HG03439 (cell line): ENCODE measurements at regions not wholly inside any gene's neighbourhood (a gene's known extent, or its start where the extent isn't known, plus 50 kb on each side); places are given as distances from the start of the nearest gene placed in this dataset.
A peak's percentile ranks its signal among the peaks of the same experiment; 100 is the strongest.

Experiments used
- ATAC-seq: cut with Tn5 transposase; IDR thresholded peaks from one replicate; pipeline ENCODE4 v1.9.1; 2021; ENCODE audit warnings: mild to moderate bottlenecking, moderate library complexity; ENCODE audit not compliant: unreplicated experiment

DNA sequence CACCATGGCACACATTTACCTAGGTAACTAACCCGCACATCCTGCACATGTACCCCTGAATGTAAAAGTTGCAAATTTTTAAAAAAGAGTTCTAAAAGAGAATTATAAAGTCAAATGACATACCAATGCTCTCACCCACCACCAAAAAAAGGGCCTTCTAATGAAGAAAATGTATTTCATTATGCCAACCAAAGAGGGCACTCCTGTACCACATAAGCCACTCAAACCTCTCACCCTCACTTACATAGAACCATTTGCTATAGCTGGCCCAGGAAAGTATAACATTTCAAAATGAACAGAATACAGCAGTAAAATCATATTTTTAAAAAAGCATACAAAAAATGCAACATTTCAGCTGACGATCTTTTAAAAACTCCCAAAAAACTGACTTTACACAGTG lies 241.5 kb upstream of the PKDCC start:
- no peak for ATAC-seq

DNA sequence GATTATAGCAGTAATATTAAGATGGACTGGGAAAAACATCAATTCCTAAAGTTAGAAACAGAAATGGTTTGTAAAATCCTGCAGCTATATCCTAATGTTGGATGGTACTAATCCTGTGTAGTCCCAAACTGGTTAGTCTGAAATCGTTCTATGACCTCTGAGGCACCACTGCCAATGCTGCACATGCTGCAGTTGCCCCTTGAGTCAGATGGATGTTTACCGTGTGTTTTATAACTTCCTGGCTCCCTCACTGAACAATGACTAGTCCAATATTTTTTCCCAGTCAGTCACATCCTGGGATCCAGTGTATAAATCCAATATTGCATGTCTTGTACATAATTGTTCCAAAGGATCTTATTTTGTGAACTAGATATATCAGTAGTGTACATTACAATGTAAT lies 226.7 kb upstream of the PKDCC start:
- ATAC-seq, result no peak

DNA sequence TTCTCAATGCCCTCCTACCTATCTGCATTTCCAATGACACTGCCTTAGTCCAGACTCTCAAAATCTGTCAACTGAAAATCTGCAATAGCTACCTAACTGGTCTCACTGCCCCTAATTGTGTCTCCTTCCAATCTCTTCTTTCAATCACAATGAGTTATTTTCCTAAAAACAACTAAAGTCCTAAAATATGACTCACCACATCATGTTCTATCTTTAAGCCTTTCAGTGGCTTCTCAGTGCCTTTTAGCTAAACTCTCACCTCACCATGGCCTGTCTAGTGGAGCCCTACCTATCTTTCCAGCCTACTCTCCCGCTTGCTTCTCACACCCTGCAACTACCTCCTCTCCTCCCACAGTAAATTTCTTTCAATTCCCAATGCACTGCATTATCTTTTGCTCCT lies 220.9 kb upstream of the PKDCC start:
- ATAC-seq, result no peak

DNA sequence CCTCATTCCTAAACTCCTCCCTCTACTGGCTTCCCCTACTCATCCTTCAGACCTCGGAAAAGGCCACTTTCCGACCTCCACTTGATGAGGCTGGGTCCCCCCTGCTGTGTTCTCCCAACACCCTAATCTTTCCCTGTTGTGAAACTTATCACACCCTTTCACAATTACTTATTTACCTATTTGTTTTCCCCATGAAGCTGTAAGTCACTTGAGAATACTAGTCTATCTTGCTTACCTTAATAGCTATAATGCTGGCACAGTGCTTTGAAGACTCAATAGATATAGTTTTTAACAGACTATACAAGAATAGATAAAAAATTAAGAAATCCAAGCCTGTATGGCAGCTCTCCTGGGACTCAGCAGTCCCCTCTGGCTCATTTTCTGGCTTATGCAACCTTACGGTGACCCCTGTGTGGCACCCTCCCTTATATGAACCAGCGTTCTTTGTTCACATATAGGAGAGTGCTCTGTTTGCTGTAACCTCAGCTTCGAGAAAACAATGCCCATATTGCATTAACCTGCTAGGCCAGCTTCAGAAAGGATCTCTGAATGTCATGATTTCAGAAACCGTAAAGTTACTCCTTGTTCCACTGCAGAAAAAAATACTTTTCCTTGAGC lies 220.4 kb upstream of the PKDCC start:
- ATAC-seq, result no peak

DNA sequence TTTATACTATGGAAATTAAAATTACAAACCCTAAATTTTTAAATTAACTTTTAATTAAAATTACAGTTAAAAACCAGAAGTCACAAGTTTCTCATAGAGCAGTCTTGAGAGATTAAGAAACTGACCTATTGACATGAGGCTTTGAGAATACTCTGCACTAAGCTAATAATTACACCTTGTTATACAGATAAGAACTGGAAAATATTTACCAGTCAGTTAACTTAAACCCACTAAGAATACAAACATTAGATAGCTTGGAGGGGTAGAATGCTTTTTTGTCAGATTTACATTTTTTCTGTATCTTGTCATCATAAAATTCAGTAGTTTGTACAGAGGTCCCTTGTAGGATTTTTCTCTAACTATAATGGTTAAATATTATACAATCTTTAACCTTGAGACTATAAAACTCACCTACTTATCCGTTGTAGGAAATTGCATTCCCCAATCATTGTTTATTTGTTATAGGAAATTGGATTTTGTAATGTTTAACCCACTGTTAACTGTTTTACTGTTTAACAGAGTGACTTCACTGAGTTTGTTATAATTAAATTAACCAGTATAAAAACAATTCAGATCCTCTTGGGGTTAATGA lies 219.7 kb upstream of the PKDCC start:
- no peak for ATAC-seq

DNA sequence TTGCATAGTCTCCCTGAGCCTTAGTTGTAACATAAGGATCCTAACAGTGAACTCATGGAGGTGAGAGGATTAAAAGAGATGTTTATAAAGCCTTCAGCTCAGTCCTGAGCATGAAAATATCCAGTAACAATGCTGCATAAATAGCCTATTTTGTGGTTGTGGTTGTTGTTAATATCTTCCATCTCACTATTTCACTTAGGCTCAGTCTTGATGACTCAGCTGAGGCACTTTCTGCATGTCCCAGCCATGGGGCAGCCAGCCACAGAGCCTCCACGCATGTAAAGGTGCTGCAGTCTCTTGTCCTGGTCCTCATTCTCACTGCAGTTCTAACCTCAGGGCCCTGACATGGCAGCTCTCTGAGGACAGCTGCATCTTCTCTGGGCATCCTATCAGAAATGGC lies 218.8 kb upstream of the PKDCC start:
- ATAC-seq, result no peak

DNA sequence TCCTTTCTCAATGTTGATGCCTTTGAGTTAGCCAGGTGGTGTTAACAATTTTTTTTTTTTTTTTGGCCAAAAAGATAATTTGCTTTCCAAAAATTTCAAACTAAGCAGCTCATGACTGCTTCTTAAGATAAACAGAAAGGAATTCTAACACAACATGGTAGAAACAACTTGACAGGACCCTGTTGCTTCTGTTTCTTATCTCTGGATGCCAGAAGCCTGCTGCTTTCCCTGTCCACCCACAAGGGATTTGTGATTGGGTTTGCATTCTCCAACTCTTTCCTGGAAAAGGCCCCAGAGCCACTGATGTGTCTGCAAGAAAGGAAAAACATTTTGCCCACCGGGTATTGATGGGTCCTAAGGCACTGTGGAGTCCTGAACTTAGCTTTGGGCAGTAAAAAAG lies 217.2 kb upstream of the PKDCC start:
- ATAC-seq, result no peak

DNA sequence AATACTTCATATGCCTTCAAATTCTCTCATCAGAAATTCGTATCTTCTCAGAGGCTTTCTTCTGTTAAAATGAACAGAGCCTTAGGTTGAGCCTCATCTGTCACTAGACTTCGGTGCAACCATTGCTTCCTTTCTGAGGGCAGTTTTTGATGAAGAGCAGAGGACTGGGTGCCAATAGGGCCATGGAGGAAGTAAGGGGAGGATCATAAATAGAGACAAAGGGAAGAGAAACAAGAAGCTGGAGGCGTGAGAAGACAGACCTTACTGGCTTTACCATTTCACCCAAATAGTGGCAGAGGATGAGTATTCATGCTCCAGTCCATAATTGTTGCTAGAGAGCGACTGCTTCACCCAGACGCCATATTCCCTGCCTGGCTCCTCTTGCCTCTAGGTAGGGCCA lies 215.6 kb upstream of the PKDCC start:
- ATAC-seq, result no peak

DNA sequence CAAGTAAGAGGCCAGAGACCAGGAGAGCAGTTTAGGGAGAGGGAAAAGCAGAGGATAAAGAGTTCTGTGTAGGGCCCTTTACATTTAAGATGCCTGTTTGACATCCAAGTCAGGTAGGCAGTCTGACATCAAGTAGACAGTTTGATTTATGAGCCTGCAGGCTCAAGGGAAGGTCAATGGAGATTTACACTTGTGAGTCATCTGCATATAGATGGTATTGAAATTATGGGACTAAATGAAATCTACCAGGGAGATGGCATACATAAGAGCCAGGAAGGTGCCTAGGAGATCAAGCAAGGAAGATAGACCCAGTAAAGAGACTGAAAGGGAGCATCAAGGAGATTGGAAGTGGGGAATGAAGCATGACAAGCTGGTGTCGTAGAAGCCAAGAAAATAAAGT lies 212.4 kb upstream of the PKDCC start:
- no peak for ATAC-seq

DNA sequence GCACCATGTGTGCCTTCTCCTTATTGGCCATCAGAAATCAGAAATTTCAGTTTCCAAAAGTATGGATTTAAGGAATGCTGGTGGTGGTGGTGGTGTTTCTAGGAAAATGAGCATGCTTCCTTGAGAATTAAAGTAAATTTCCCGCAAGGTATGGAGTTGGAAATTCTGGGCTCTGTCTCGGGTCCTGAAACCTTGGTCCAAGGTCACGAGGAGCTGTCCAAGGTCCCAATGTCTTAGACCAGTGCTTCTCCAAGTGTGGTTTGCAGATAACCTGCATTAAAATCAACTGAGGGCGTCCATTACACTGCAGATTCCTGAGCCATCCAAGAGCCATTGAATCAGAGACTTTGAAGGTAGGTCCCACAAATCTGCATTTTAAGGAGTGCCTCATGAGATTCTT lies 210.9 kb upstream of the PKDCC start:
- ATAC-seq, result no peak

DNA sequence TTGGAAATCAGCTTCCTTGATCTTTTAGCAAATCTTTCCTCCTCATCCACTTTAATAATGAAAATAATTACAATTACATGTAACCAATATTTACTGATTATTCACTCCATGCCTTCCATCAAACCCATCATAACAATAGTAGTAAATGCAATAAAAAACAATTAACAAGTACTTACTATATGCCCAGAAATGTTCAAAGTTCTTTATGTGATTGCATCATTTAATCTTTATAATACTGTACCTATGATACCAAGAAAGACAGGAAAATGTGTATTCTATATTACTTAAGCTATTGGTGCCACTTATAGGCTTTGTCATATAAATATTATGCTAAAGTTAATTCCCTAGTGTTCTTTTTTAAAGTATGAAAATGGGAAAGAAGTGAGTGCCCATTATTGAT lies 210.2 kb upstream of the PKDCC start:
- ATAC-seq, result no peak

DNA sequence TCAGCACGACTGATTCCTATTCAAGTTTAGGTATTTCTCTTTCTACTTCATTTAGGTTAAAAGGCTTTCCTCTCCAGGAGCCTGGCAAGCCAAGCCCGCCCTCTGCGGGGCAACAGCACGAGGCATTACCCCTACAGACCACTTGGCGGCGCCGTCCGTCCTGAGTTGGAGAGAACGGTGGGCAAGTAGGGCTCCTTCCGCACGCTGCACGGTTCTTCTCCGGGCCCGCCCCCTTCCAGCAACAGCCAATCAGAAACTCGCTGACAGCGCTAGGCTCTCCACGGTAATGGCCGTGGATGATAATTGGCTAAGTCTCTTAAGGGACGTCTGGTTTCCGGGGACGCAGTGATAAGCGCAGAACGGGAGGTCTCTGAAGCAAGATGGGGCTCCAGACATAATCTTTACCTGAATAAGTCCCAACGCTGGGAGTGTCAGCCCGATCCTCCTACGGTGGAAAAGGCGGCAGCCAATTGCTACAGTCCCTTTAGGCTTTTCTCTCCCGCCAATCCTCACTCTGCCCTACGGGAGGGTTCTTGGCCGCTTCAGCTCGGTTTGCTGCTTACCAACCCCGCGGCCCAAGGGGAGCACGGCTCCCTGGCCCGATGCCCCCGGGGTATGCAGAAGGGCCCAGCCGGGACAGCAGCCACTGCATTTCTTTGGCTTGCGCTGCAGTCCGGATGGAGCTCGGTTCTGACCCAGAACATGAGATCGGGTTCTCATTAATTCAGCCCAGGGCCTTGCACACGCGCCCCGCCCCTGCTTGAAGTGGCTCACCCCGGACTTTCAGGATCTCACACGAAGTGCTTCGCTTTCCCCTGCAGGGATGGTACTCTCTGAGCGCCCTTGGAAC lies 206.9 kb upstream of the PKDCC start:
- peak; percentile 100 for ATAC-seq

DNA sequence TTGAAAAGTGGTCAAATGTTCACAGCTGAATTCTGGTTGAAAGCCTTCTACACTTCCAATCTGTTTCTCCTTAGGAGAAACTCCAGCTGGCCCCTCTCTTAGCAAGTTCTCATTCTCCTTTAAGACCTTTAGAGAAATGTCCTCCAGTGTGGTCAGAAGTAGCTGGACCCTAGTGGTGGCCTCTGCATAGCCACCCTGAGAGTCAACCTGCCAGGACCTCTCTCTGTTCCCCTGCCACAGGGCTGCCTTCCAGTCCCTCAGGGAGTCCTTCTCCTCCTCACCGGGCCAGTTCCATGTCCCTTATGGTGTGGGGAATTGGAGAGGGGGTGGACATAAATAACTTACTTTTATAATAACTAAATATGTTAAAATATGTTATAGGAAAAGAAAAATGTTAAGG lies 200.9 kb upstream of the PKDCC start:
- no peak for ATAC-seq

DNA sequence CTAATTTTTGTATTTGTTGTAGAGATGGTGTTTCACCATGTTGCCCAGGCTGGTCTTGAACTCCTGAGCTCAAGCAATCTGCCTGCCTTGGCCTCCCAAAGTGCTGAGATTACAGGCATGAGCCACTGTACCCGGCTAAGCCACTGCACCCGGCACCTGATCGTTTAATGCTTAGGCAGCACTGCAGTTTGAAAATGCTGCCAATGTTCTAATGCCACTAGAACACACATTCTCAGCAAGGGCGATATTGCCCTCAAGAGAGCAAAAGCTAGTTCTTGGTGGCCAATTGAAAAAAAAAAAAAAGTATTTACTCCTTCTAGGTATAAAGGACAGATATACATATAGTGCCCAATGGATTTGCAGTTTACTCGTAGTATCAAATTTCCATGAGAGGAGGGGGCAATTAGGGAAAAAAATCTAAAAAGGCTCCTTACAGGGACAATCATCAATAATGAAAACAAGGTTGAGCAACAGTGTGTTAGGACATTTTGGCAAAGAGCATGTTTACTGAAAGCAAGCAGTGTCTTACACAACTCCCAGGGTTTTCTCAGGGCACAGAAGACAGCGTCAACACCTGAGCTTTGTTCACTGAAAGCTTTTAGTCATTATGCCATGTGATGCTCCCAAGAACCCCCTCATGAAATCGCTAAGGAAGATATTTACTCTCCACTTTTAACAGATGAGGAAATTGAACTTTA lies 199.9 kb upstream of the PKDCC start:
- ATAC-seq, result no peak

DNA sequence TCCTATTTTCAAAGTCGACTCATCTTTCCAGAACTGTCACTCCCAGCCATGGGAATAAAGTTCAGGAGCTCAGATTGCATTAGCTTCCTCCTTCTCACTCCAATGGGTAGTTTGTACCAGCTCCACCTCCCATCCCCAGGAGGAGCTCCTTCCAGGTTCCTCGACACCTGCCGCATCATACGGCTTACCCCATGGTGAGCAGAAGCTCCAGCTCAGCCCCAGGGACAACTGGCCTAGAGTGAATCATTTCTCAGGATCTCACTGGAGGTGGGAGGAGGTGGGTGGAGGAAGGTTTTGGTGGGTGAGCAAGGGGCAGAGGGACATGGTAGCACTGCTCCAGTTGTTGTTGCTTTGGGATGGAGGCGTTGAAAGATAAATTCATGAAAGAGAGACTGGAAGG lies 196.3 kb upstream of the PKDCC start:
- ATAC-seq, result no peak

DNA sequence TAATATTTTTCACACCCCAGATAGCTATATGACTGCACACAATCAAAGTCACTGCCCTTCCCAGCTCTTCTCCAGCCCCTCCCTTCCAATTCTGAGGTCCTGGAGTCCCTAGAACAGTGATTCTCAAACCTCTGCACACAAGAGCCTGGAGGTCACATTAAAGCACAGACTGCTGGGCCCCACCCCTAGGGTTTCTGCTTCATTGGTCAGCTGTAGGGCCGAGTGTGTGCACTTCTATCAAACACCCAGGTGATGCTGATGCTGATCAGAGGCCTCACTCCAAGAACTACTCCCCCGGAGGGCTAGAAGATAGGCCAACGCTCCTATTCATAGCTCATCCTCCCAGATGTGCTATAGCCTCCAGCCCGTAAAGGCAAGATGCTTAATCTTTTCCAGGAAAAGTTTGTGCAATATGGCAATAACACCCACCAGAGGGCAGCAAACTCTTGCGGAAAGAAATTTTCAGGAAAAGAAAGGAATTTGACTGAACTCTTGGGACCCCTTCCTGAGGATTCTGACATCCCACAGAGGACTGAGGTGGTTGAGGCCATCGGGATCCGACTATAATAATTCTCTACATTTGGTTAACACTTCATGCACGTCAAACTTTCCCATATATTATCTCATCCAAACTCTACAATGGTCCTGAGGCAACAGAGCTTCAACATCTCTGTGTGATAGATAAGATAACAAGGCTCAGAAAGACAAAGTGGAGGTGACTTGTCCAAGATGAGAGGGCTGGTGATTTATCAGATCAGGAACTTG lies 194.2 kb upstream of the PKDCC start:
- no peak for ATAC-seq

DNA sequence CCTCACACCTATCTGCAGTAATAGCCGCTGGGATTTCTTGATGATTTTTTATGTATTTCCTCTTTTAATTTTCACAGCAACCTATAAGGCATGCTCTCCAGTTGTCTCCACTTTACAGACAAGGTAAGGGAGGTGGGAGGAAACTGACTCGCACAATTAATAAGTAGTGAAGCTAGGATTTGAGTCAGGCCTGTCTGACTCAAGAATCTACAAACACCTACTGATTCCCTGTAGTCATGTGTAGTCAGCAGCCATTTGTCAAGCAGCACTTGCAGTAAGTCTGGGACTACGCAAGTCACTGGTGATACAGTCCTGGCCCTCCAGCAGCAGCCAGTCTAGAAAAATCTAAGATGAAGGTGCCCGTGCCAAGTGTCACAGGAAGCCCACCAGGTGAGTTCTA lies 193.6 kb upstream of the PKDCC start:
- ATAC-seq, result no peak

DNA sequence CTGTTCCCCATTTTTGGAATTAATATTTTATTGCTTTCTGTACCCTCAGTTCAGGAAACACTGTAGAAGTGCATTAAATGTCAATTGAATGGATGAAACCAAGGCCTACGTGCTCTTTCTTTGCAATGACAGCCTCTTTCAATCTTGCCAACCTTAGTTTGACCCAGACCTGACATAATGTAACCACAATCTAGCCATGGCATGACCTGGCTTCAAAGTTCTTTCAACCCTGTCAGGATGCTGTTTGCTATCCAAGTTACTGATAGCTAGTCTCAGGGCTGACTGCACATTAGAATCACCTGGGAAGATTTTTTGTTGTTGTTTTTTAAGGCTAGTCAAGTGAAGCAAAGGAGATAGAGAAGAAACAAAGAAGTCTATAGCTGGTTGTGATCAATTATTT lies 190.9 kb upstream of the PKDCC start:
- no peak for ATAC-seq

DNA sequence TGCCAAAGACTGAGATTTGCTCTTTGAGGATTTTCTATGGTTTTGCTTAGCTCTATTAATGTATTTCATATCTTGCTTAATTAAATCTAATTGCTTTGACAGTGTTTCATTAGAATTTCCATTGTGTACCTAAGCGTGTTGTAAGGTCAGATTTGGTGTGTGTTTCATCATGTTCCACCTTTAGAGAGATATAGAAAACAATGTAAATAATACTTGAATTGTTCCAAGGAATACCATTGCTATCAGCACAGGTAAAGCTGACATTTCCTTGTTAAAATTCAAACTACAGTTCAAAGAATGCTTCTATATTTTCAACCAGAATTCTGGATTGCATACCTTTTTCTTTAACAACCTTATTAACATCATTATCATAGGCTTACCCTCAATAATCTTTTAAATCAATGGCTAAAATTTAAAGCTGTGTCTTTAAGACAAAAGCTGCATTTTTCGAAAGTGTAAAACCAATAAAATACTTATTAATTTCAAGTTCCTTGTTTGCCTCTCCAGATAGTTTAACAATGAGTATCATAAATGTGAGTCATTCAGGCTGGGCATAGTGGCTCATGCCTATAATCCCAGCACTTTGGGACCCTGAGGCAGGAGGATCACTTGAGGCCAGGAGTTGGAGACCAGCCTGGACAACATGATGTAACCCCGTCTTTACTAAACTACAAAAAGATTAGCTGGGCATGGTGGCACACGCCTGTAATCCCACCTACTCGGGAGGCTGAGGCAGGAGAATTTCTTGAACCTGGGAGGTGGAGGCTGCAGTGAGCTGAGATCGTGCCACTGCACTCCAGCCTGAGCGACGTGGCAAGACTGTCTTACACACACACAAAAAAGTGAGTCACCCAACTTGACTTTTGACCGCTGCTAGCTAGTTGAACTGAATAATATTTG lies 188.0 kb upstream of the PKDCC start:
- no peak for ATAC-seq

DNA sequence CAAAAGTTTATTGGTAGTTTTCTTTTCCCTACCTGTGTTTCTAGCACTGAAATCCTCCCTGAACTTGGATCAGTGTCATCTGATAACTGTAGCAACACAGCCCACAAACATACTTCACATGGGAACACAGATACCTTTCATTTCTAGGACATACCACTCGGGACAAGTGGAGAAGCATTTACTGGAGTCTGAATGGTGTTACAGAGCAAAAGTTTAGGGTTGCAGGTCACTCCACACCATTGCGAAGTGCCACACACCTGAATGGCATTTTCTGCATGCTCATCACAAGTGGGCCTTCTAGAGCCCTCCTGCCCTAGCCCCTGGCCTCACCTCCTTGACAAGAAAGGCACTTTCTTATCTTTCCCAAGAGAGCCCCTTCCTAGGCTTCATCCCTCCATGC lies 184.8 kb upstream of the PKDCC start:
- no peak for ATAC-seq
